ENCODE measurements at regions not wholly inside any gene's neighbourhood (a gene's known extent, or its start where the extent isn't known, plus 50 kb on each side); places are given as distances from the start of the nearest gene placed in this dataset.

DNA sequence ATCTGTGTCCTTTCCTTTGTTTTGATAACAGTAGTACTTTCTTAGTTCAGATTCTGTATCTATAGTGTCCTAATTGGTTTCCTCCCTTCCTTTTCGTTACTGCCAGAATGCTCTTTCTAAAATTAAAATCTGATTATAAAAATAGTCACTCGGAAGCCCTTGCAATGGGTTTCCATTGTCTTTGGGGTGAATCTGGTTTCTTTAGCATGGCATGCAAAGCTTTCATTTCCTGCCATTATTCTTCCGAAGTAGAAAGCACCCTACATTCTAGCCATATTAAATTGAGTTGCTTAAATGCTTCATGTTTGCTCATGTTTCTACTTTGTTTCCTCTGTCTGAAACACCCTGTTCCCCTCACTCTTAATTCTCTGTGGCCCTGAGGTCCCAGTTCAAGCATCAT, 53.2 kb upstream of the MACF1 start:
- TF ChIP-seq, protein P1, sequence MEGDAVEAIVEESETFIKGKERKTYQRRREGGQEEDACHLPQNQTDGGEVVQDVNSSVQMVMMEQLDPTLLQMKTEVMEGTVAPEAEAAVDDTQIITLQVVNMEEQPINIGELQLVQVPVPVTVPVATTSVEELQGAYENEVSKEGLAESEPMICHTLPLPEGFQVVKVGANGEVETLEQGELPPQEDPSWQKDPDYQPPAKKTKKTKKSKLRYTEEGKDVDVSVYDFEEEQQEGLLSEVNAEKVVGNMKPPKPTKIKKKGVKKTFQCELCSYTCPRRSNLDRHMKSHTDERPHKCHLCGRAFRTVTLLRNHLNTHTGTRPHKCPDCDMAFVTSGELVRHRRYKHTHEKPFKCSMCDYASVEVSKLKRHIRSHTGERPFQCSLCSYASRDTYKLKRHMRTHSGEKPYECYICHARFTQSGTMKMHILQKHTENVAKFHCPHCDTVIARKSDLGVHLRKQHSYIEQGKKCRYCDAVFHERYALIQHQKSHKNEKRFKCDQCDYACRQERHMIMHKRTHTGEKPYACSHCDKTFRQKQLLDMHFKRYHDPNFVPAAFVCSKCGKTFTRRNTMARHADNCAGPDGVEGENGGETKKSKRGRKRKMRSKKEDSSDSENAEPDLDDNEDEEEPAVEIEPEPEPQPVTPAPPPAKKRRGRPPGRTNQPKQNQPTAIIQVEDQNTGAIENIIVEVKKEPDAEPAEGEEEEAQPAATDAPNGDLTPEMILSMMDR (IDR thresholded peaks at IDR 0.05): no peak
- no peak for TF ChIP-seq POLR2A (IDR thresholded peaks at IDR 0.05)
- no peak for TF ChIP-seq POLR2AphosphoS5 (IDR thresholded peaks at IDR 0.05)
- no peak for TF ChIP-seq EP300 (IDR thresholded peaks at IDR 0.05)
